DOHH2 (cell line): ENCODE measurements at regions not wholly inside any gene's neighbourhood (a gene's known extent, or its start where the extent isn't known, plus 50 kb on each side); places are given as distances from the start of the nearest gene placed in this dataset.

Source experiments
- EZH2phosphoT487 ChIP-seq: fragments of 200-600 bp; sonication (generic); IDR thresholded peaks from 2 replicates; pipeline ENCODE4 v1.6.1; 2017; ENCODE audit warnings: borderline replicate concordance, mild to moderate bottlenecking, antibody characterized with exemption, low read length, moderate library complexity, mixed read lengths
- TF ChIP-seq, protein P1 (sequence below): fragments of 200-600 bp; sonication (generic); IDR thresholded peaks from one replicate; pipeline ENCODE4 v1.5.1; 2014; ENCODE audit warnings: antibody characterized with exemption, mild to moderate bottlenecking, low read depth, low read length; ENCODE audit not compliant: poor library complexity, severe bottlenecking

DNA sequence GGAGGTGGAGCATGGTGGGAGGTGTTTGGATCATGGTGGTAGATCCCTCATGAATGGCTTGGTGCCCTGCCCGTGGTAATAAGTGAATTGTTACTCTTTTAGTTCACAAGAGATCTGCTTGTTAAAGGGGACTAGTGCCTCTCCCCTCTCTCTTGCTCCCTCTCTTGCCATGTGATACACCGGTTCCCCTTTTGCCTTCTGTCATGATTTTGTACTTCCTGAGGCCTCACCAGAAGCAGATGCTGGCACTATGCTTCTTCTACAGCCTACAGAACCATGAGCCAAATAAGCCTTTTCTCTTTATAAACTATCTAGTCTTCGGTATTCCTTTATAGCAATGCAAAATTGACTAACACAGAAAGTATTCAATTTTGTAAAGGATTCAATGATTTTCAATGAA is 817.1 kb downstream of the TLR4 start:
- no peak for TF ChIP-seq EZH2phosphoT487
- TF ChIP-seq, protein P1, sequence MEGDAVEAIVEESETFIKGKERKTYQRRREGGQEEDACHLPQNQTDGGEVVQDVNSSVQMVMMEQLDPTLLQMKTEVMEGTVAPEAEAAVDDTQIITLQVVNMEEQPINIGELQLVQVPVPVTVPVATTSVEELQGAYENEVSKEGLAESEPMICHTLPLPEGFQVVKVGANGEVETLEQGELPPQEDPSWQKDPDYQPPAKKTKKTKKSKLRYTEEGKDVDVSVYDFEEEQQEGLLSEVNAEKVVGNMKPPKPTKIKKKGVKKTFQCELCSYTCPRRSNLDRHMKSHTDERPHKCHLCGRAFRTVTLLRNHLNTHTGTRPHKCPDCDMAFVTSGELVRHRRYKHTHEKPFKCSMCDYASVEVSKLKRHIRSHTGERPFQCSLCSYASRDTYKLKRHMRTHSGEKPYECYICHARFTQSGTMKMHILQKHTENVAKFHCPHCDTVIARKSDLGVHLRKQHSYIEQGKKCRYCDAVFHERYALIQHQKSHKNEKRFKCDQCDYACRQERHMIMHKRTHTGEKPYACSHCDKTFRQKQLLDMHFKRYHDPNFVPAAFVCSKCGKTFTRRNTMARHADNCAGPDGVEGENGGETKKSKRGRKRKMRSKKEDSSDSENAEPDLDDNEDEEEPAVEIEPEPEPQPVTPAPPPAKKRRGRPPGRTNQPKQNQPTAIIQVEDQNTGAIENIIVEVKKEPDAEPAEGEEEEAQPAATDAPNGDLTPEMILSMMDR = no peak
